GM03348 (cell line): ENCODE measurements at regions not wholly inside any gene's neighbourhood (a gene's known extent, or its start where the extent isn't known, plus 50 kb on each side); places are given as distances from the start of the nearest gene placed in this dataset.

ENCODE experiments used
- DNase-seq: peaks from one replicate; pipeline ENCODE4 v3.0.0; 2012; ENCODE audit warnings: low spot score

DNA sequence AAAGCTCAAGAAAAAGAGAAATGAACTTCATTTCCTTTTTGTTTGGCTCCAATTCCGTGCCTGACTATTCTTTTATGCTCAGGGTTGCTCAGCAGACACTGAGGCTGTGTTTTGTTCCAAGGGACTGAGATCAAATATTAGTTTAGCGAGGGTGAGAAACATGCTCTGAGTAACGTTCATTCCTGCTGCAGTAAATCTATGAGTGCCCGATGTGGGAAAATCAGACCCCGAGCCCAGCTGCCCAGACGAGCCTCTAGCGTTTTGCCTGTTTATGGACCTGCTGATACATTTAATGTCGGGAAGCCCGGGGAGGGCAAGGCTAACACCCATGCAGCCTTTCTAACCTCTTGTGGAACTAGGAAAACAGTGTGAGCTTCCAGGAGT lies 119.2 kb downstream of the VAPA start:
- DNase-seq = no peak

DNA sequence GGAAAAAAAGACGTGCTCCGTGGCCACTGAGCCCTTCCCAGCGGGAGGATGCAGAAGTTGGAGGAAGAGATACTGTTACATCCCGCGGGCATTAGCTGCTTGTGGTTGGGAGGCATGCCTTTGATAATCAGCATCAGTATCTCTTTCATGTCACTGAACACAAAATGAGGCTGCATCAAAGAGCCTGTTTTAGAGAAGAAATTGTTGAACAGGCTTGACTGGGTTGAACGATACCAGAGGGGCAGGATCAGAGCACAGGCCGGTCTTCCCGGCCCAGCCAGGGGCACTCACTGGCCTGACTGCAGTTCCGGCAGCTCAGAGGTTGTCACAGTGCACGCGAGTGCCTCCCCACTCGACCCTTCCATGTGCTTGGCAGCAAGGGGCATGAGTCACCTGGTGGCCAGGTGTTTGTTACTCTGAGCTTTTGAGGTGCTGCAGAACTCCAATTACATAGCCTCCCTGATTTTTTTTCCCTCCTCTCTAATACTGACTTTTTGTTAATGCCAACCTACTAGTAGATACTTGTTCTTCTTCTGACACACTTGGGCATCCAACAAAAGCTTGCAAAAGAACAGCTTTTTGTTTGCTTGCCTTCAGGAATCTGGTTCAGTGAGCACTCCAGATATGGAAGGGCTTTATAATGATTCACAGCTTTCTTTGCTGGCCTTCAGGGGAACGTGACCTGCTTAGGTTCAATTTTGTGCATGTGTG lies 121.6 kb downstream of the VAPA start:
- DNase-seq = no peak

DNA sequence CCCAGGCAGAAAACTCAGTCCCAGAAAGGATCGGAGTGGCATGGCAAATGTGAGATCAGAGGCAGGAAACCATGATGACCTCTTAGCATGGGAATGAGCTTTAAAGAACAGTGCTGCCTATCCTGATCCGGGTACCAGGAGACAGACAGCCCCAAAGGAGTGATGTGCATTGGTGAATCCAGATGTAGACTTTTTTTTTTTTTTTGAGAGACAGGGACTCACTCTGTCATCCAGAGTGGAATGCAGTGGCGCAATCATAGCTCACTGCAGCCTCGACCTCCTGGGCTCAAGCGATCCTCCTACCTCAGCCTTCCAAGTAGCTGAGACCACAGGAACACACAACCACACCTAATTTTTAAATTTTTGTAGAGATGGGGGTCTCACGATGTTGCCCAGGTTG lies 122.7 kb downstream of the VAPA start:
- peak; percentile 35 for DNase-seq

DNA sequence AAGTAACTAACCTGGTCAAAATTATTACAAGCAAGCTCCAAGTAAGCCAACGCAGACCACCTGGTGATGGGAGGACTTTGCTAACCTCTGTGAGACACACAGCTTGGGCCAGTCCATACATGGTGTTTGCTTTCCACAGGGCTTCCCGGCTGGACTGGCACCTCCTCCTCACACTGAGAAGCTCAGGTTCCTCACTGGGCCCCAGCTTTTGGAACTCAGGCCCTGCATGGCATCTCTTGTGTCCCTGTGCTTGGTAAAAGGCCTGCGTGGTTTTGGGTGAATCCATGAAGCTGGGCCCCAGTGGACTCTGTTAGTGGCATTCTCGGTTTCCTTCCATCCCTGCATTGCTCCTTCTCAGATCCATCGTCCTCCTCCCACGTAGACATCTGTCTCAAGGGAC lies 123.4 kb downstream of the VAPA start:
- no peak for DNase-seq

DNA sequence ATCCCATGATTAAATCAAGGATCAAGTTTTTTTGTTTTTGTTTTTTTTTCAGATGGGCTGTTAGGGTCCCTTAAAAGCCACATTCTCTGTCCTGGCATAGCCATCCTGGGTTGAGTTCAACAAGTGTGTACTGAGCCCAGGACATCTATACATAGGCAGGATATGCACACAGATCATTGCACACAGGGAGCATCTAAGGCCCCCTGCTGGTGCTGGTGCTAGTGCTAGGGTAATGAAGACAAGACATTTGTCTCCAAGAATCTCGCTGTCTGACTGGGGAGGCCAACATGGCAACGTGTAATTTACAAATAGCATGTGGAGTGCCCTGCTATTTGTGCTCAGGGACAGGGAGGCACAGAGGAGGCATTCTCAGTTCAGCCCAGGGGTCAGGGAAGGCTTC lies 124.5 kb downstream of the VAPA start:
- DNase-seq = no peak

DNA sequence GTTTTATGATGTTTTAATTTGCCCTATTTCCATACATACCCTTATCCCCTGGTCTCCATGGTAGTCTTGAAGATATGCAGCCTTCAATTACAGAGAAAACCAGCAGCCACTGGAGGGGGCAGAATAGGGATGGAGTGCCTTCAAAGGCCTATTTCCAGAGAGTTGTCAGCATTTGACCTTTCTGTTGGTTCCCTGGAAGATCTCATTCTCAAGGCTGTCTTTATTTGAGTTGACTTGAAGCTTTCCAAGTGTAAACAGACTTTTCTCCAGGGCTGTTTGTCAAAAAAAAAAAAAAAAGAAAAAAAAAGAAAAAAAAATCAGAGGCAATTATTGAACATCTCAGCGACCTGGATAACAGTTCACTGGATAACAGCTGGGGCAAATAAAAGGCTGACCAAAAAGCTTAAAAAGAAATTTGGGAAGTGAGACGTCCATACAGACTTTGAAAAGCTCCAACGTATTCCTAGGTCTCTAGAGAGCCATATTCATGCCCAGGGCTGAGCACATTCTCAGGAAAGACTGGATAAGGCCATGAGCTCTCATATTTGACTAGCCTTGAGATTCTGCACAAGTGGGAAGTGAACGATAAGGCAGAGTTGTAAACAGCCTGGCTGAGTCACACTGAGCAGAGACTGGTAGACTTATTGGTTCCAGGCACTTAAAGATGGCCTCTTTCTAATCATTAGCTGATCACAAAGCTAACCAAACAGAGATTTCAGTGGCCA lies 126.6 kb downstream of the VAPA start:
- no peak for DNase-seq

DNA sequence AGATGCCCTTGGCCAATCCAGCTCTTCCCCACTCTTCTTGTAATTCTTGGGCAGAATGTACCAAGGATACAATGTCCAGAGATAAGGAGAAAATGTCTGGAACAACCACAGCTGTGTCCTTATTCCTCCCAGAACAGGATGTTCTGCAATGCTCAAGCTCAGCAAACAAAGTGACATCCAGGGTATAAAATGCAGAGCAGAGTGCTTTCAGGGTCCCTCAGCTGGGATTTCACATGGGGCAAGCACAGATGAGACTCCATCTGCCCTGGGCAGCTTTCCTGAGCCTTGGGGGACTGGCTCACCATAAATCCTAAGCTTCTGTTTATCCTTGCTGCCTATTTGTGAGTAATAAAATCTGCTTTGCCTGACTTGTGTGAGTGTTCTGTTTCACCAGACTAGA lies 127.4 kb downstream of the VAPA start:
- DNase-seq = no peak

DNA sequence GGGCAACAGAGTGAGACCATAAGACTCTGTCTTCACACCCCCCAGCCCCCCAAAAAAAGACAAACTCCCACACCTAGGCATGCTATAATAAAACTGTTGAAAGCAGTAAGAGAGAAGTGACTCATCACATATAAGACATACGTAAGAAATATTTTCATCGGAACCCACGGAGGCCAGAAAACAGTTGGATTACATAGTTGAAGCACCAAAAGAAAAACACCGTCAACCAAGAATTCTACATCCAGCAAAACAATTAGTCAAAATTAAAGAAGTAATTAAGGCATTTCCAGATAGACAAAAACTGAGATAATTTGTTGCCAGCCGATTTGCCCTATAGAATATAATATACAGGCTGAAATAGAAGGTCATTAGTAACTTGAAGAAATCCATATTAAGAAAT lies 128.7 kb downstream of the VAPA start:
- no peak for DNase-seq

DNA sequence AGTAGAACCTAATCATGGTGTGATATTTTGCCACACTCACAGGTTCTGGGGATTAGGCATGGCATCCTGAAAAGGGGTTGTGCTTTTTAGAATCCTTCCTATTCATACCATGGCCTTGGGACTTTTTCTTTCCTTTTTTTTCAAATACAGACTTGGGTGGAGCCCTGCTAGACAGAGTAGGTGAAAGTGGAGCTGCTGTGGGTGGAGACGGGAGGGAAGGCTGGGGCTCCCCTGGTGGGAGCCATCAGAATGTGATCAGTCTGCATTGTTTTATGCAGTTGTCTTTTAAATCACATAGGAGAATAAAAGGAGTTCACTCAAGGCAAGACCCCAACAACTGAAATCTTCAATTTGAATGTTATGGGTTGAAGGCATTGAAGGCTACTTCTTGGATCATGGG lies 130.2 kb downstream of the VAPA start:
- DNase-seq = no peak

DNA sequence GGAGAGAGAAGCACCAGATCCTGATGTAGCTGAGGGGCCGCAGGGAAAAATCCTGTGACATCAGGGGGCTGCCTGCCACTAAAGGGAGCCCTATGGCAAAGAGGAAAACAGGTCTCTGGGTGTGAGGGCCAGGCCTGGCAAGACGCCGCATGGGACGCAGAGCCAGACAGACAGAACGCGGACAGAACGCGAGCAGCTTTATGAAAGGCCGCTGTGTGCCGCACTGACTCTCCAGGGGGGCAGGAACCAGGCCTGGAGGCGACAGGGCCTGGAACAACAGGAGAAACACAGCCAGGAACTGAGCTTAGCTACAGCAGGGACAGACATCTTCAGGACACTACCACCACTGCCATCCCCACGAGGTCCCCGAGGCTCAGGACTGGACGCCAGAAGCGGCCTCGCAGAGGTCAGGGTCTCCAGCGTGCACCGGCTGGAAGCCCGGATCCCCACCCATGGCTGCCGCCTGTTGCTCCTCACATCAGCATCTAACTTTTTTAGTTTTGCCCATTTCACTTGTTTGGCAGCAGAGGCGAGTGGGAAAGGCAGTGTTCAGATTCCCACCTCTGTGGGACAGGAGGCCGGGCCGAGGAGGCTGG lies 131.6 kb downstream of the VAPA start:
- no peak for DNase-seq

DNA sequence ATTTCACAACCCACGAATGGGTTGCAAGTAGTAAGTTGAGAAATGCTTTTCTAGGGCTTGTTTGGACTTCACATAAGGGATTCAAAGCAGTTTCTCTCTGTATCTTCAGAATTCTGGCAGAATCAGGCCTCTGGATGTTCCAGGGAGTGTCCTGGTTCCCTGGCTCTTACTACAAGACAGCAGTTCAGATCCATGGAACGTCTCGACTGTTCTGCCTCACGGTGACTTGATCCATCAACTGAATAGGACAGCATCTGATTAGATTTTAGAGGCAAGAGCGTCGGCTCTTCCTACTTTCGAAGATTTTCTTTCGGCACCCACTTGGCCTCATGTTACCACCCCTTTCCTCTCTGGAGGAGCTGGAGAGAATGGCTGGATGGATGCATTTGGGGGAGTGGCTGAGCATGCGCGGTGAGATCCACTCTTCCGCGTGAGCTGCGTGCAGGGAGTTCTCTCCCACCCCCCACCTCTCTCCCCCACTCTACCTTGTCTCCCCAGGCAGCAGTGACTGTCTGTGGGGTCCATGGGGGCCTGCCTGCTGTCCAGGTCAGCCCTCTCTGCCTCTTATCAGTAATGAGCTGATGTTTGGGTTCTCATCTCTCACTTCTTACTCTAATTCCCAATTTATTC lies 132.5 kb downstream of the VAPA start:
- DNase-seq = no peak

DNA sequence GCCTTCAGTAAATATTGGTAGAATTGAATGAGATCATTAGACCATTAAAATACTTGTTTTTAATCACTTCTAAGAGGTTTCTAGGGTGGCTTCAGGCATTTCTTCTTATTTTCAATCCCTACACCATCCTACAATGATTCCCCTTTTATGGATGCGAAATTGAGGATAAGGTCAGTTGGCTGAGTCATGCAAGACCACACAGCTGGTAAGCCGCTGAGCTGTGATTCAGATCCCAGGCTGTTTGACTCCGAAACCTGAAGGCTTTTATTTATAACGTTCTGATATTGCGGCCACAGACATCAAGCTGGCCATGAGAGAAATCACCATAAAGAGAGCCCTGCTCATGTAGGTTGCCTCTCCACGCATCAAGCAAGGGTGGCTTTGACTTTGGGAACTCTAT lies 133.4 kb downstream of the VAPA start:
- no peak for DNase-seq

DNA sequence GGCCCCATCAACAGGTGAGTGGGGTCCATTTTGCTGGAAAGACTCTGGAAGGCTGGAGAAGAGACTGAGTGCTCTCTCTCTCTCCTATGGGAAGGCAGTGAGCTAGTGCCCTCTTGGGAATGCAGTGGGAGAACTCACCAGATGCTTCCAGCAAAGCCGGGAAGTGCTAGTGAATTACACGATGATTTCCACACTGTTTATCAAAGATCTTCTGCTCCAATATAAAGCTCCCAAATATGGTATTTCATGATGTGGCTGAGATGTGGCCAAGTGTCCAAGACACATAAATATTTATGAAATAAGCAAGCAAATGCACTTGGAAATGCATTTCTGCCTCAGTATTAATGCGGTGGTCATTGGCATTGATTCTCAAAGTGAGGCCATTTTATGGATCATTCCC lies 135.9 kb downstream of the VAPA start:
- DNase-seq = peak; percentile 42

DNA sequence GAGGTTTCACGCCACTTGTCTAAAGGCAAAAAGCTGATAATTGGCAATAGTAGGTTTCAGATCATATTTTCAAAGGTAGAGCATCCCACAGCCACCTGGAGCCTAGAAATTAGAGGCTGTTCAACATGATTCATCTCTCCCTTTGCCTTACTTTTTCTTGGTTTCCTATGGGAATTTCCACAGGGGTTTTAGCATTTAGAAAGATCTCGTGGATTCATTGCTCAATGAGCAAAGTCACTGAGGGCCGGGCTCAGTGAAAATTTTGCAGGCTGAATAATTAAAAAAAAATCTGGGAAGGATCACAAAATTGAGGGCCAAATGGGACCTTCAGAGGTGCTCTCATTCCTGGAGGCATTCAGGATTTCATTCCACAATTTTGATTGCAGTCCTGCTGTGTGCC lies 137.1 kb downstream of the VAPA start:
- no peak for DNase-seq

DNA sequence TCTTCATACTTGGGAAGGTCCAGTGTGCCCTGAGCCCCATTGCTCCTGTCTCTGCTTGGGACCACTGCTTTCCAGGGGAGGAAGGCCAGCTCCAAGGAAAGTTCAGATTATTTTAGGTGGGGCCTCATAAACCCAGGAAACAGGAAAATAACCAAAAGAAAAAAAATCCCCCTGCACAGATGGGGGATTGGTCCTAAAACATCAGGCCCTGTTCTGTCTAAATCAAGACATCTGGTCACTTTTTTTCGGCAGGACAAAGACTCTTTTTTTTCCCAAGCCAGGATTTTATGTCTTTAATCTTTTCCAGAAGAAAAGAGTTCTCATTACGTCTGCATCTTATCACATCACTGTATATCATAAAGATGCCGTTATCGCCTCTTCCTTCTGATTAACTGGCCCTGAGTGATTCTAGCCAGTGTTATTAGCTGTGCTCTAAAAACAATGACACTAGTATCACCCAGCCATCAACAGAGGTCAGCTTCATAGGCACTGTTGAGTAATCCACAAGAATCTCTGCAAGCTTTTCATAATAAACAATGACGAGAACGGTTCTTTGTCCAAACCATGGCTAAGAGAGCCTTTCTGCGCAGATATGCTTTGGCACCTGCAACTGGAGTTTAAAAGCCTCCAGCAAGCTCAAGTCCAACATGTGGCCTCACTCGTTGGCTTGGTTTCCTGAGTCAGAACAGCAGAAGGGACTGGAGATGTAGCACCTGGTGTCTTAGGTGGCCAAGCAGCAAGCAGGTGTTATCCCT lies 138.2 kb downstream of the VAPA start:
- DNase-seq = no peak

DNA sequence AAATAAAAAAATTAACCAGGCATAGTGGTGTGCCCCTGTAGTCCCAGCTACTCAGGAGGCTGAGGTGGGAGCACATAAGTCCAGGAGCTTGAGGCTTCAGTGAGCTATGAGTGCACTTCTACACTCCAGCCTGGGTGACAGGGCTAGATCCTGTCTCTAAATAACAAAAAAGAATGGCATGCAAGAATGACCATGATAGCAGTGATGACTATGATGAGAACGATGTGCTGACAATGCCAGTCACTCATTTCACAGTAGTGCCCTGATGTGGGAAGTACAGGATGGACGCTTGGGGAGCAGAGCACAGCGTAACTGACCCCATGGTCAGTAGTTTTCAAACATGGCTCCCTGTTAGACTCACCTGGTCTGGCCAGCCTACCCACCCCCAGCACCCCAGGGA lies 139.1 kb downstream of the VAPA start:
- no peak for DNase-seq

DNA sequence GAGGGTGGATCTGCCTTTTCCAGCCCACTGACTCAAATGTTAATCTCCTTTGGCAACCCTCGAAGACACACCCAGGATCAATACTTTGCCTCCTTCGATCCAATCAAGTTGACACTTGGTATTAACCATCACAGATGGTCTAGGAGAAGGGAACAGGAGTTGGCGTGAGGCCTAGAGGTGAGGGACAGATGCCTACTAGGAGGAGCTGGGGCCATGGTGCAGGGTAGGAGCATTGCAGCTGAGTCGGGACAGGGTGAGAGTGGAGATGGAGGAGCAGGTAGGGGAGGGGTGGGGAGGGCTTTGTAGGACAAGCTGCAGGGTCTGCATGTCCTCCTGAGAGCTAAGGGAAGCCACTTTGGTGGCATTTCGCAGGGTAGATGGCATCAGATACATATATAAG lies 140.0 kb downstream of the VAPA start:
- no peak for DNase-seq

DNA sequence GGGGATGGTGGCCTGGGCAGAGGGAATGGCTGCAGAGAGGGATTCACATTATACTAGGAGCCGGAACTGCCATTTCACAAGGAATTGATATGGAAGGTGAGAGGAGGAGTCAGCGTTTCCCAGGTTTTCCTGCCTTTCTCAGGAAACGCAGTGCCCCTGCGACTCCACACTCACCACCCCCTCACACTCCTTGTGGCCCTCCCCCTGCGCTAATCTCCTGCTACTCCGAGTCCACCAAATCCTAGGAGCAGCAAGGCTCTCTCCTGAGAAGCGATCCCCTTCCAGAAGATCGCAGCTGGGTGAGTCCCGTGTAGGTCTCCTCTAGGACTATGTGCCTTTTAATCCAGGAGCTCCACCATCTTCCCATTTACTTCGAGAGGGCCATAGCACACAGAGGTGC lies 140.6 kb downstream of the VAPA start:
- DNase-seq = no peak

DNA sequence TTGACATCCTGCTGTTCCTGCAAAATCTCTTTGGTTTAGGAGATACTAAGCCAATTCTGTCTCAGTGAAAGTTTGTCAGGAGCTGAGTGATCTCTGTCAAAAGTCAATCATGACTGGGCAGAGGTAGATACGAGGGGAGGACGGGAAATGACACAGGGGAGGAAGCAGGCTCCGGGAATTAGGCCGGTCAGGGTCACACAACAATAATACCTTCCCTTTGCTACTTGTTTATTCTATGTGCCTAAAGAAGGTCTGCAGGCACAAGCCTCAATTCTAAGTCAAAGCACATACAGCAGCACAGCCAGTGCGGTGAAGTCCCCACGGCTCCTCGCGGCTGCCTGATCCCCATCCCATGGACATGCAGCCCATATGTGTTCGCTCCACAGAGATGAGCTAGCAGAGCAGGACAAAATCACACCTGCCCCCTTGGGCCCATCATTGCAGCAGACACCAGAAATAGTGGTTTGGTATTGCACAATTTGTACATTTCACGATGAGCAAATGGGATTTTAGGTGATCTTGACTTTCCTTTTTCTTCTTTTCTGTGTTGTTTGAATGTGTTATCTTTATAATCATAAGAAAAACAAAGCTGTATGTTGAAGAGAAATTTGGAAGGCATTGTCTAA lies 141.4 kb downstream of the VAPA start:
- DNase-seq = no peak

DNA sequence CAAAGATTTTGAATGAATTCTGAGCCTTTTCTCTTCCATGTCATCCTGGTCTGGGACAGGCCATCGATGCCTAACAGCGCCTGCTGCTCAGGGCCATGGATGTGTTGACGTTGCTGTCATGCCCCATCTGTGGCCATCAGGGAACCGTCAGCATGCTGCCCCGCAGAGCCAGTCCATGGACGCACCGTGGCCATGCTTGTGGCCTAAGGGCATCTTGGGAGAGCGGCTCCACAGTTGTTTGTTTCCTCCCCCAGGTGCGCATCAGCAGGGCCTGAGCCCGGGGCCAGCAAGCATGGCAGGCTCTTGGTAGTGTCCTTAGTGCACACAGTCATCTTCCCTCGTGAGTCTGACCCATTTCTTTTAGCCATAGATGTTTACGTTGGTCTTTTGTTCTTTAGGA lies 142.7 kb downstream of the VAPA start:
- no peak for DNase-seq

DNA sequence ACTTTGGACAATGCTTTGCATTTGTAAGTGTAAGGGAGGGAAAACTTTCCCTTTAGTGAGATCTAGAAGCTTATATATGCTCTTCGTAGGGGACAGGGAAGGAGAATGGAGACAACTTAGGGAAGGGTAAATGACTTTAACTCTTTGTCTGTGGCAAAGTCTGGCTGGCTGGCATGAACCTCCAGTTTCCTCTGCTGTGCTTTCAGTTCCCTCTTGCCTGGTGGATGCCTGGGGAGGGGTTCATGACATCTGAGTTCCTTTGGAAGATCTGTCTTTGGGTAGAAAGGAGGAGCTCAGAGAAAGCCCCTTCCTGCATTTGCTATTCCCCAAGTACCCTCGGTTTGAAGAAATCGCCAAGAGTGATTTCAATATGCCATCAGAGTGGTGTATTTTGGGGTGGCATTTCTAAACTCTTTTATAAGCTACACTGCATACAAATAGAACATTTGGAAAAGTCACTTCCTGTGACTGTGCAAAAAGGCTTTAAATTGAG lies 143.6 kb downstream of the VAPA start:
- DNase-seq = no peak
